Activated CD4-positive, alpha-beta memory T cell treated with anti-CD3 and anti-CD28 coated beads for 36 hours (primary cell): ENCODE measurements at regions not wholly inside any gene's neighbourhood (a gene's known extent, or its start where the extent isn't known, plus 50 kb on each side); places are given as distances from the start of the nearest gene placed in this dataset.

Source experiments
- CTCF ChIA-PET: fragments of 350-600 bp; sonication (Branson Sonifier 250); formaldehyde crosslinking; loops from one replicate; lab custom pipeline; 2021; ENCODE audit warnings: antibody characterized with exemption, inconsistent platforms; lab: Charles Lee
- POLR2A ChIA-PET: fragments of 350-600 bp; sonication (Branson Sonifier 250); formaldehyde crosslinking; loops from one replicate; lab custom pipeline; 2021; ENCODE audit warnings: antibody characterized with exemption; lab: Charles Lee
- DNase-seq: peaks from one replicate; pipeline ENCODE4 v3.0.0-alpha.2; 2020
- H3K27ac Mint-ChIP-seq: one replicate; pipeline ENCODE4 v1.8.0; 2021; ENCODE audit warnings: mixed read lengths
- H3K27me3 Mint-ChIP-seq: one replicate; pipeline ENCODE4 v1.8.0; 2021; ENCODE audit warnings: mixed read lengths
- H3K36me3 Mint-ChIP-seq: one replicate; pipeline ENCODE4 v1.8.0; 2021; ENCODE audit warnings: mixed read lengths
- H3K4me1 Mint-ChIP-seq: one replicate; pipeline ENCODE4 v1.8.0; 2021; ENCODE audit warnings: low read depth, mixed read lengths
- H3K4me3 Mint-ChIP-seq: one replicate; pipeline ENCODE4 v1.8.0; 2021; ENCODE audit warnings: mild to moderate bottlenecking, mixed read lengths
- H3K9me3 Mint-ChIP-seq: one replicate; pipeline ENCODE4 v1.8.0; 2021; ENCODE audit warnings: mixed read lengths
- intact Hi-C: fragments of 100-400 bp; cut with micrococcal nuclease; formaldehyde crosslinking; loops from one replicate; pipeline ENCODE4 v1.15.1; 2023

DNA sequence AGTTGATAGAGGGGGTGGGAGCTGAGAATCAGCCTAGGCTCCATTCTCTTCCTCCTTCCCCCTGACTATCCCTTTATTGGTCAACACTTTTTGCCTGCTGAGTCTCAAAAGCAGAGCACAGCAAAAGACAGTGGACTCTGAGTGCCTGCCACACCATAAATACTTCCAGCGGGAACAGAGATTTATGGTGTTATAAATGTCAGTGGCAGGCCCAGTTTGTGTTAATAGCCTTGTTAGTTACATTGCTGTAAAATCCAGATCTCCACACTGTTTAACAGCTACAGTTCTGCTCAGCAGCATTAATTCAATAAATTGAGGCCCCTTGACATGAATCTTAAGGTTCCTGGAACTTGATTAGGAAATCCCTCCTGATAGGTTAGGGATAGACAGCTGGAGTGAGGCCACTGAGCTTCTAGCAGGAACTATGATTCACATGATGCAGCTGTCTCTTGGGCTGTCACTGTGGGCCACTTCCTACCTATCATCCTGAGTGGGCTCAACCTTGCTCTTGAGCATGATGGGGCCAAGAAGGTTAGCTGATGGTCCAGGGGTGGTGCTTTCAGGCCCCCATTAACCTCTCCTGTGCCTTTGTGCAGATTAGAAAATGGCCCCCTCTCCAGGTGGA is 295.2 kb upstream of the SRRM4 start:
- H3K4me1 Mint-ChIP-seq = no peaks in the 10 kb centered on the region
- intact Hi-C loops = no loop called here
- CTCF ChIA-PET = no interaction called here

GRCh38 chr12:118689793-118690192 is 291.5 kb upstream of the SRRM4 start:
- CTCF ChIA-PET = no interaction called here
- no peaks in the 10 kb centered on the region for H3K36me3 Mint-ChIP-seq
- POLR2A ChIA-PET = no interaction called here
- no peak for DNase-seq
- no peak overlapping the region for H3K27ac Mint-ChIP-seq
- no peak overlapping the region for H3K4me3 Mint-ChIP-seq
- no peaks in the 10 kb centered on the region for H3K27me3 Mint-ChIP-seq
- peaks cover 2% of the 10 kb centered on the region for H3K9me3 Mint-ChIP-seq
- H3K4me1 Mint-ChIP-seq = no peaks in the 10 kb centered on the region
- intact Hi-C loops = no loop called here

More for the DNA sequence above, 295.2 kb upstream of the SRRM4 start:
- no peak overlapping the region for H3K27ac Mint-ChIP-seq
- POLR2A ChIA-PET = no interaction called here
- no peak overlapping the region for H3K4me3 Mint-ChIP-seq
- H3K9me3 Mint-ChIP-seq = peaks cover 2% of the 10 kb centered on the region
- no peaks in the 10 kb centered on the region for H3K27me3 Mint-ChIP-seq
- no peak for DNase-seq
- no peaks in the 10 kb centered on the region for H3K36me3 Mint-ChIP-seq

DNA sequence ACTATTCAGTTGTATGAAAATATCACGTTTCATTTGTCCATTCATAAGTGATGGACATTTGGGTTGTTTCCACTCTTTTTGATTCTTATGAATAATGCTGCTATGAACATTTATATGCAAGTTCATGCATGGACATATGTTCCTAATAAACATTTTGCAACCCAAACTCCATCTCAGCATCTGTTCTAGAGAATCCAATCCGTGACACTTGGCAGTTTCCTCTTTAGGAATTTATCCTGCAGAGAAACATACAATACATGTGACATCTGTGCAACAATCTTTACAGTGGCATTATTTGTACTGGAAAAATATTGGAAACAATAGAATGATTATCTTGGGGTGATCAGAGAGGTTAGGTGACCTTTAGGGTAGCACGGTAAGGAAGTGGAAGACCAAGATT is 290.8 kb upstream of the SRRM4 start:
- no peaks in the 10 kb centered on the region for H3K27me3 Mint-ChIP-seq
- H3K4me3 Mint-ChIP-seq = no peak overlapping the region
- POLR2A ChIA-PET = no interaction called here

DNA sequence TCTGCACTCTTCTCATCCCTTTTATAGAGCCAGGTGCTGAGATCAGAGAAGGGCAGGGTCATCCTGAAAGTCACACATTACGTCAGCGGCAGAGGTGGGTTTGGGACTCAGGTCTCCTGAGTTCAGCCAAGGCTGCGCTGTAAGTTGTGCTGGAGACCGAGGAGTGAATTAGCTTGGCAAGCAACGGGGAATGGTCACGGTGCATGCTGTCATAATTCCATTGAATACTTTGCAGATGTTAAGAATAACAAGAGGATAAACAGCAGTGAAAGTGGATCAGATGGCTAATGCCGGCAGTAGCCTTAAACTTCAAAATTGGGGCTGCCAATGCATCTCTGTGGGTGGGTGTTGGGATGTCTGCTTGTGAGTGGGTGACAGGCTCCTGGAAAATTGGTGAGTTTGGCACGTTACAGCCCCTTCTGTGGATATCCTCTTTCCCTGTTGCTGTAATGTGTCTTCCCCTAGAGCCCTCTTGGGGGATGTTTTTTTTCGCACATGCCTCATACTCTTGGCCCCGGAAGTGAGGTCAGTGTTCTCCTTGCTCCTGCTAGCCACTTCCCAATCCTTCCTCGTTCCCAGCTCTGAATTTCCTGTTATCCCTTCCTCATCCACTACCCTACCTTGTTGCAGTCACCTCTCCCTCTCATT is 287.1 kb upstream of the SRRM4 start:
- Mint-ChIP-seq H3K27ac (no peak overlapping the region), H3K27me3 (no peaks in the 10 kb centered on the region), H3K36me3 (no peaks in the 10 kb centered on the region), H3K9me3 (peaks cover 2% of the 10 kb centered on the region), H3K4me1 (no peaks in the 10 kb centered on the region), H3K4me3 (no peak overlapping the region)
- no peak for DNase-seq
- intact Hi-C loops = no loop called here
- ChIA-PET POLR2A (interaction anchor here (0.6 kb wide), 1 partner anchor 777 kb away, joined by 4 read pairs; no protein-coding TSS in a partner anchor), CTCF (no interaction called here)

More for the DNA sequence above, 290.8 kb upstream of the SRRM4 start:
- intact Hi-C loops = no loop called here
- DNase-seq = no peak
- Mint-ChIP-seq H3K27ac (no peak overlapping the region), H3K36me3 (no peaks in the 10 kb centered on the region), H3K9me3 (peaks cover 2% of the 10 kb centered on the region), H3K4me1 (no peaks in the 10 kb centered on the region)
- CTCF ChIA-PET = no interaction called here

GRCh38 chr12:118704527-118705241 is 276.7 kb upstream of the SRRM4 start:
- Mint-ChIP-seq H3K4me1 (no peaks in the 10 kb centered on the region), H3K4me3 (no peak overlapping the region), H3K36me3 (no peaks in the 10 kb centered on the region), H3K27ac (no peak overlapping the region), H3K9me3 (peaks cover 13% of the 10 kb centered on the region), H3K27me3 (no peaks in the 10 kb centered on the region)
- intact Hi-C loops = no loop called here
- CTCF ChIA-PET = no interaction called here
- POLR2A ChIA-PET = no interaction called here
- no peak for DNase-seq

DNA sequence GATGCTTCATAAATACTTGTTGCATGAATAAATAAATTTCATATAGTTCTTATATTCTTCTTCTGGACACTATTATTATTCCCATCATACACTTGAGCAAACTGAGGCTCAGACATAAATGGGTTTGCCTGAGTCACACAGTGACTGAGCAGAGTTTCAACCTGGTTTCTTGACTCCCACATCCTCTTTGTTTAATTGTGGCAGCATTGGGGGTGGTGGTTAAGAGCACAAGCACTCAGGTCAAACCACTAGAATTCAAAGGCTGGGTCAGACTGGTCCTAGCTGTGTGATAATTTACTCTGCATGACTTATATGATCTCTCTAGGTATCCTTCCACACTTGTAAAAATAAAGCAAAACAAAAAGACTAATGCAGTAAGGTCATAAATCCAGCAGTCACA is 274.9 kb upstream of the SRRM4 start:
- intact Hi-C loops = no loop called here
- no peaks in the 10 kb centered on the region for H3K27me3 Mint-ChIP-seq
- ChIA-PET CTCF (no interaction called here), POLR2A (no interaction called here)
- H3K27ac Mint-ChIP-seq = no peak overlapping the region
- no peak overlapping the region for H3K4me3 Mint-ChIP-seq
- DNase-seq = no peak
- H3K9me3 Mint-ChIP-seq = peaks cover 13% of the 10 kb centered on the region
- no peaks in the 10 kb centered on the region for H3K4me1 Mint-ChIP-seq
- H3K36me3 Mint-ChIP-seq = no peaks in the 10 kb centered on the region

DNA sequence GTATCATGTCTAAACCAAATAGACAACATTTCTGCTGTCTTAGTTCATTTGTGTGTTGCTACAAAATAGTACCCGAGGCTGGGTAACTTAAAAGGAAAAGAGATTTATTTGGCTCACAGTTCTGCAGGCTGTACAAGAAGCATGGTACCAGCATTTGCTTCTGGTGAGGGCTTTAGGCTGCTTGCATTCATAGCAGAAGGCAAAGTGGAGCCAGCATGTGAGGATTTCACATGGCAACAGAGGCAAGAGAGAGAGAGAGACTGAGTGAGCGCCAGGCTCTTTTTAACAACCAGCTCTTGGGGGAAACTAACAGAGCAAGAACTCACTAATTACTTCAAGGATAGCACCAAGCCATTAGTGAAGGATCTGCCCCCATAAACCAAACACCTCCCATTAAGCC is 271.4 kb upstream of the SRRM4 start:
- Mint-ChIP-seq H3K27ac (no peak overlapping the region), H3K4me1 (no peaks in the 10 kb centered on the region), H3K27me3 (no peaks in the 10 kb centered on the region), H3K4me3 (no peak overlapping the region), H3K9me3 (peaks cover 13% of the 10 kb centered on the region), H3K36me3 (no peaks in the 10 kb centered on the region)
- intact Hi-C loops = no loop called here
- ChIA-PET POLR2A (no interaction called here), CTCF (no interaction called here)
- DNase-seq = no peak

DNA sequence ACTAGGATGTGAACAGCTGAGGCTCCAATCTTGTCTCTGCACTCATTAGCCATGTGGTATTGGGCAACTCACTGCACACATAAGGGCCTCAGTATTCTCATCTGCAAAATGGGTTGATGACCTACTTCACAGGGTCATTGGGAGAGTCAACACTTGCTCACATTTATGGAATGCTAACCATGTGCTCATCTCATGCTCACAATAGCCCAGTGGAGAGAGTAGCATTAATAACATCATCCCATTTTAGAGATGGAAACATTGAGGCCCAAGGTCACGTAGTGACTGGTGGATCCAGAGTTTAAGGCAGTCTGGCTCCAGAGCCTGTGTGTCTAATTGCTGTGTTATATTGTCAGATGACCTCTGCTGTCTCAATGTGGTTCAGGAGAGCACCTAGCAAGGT is 270.2 kb upstream of the SRRM4 start:
- H3K27me3 Mint-ChIP-seq = no peaks in the 10 kb centered on the region
- intact Hi-C loops = no loop called here
- ChIA-PET CTCF (no interaction called here), POLR2A (no interaction called here)
- no peaks in the 10 kb centered on the region for H3K4me1 Mint-ChIP-seq
- no peak overlapping the region for H3K4me3 Mint-ChIP-seq
- peaks cover 21% of the 10 kb centered on the region for H3K9me3 Mint-ChIP-seq
- no peak overlapping the region for H3K27ac Mint-ChIP-seq
- H3K36me3 Mint-ChIP-seq = no peaks in the 10 kb centered on the region
- no peak for DNase-seq

- Mint-ChIP-seq H3K4me1 (no peaks in the 10 kb centered on the region), H3K27me3 (no peaks in the 10 kb centered on the region), H3K4me3 (no peak overlapping the region), H3K36me3 (no peaks in the 10 kb centered on the region), H3K9me3 (peaks cover 7% of the 10 kb centered on the region), H3K27ac (no peak overlapping the region)
- ChIA-PET POLR2A (no interaction called here), CTCF (interaction anchor here (1.6 kb wide), 1 partner anchor 9 kb away, joined by 3 read pairs; no protein-coding TSS in a partner anchor)
- intact Hi-C loops = no loop called here
- peak; percentile 16 for DNase-seq
Measured at GRCh38 chr12:118714051-118714460, 267.3 kb upstream of the SRRM4 start.

GRCh38 chr12:118714500-118714899 is 266.8 kb upstream of the SRRM4 start:
- Mint-ChIP-seq H3K4me1 (no peaks in the 10 kb centered on the region), H3K27ac (no peak overlapping the region), H3K9me3 (peaks cover 7% of the 10 kb centered on the region), H3K27me3 (no peaks in the 10 kb centered on the region), H3K4me3 (no peak overlapping the region), H3K36me3 (no peaks in the 10 kb centered on the region)
- POLR2A ChIA-PET = no interaction called here
- intact Hi-C loops = no loop called here
- DNase-seq = no peak
- CTCF ChIA-PET = interaction anchor here (1.6 kb wide), 1 partner anchor 9 kb away, joined by 3 read pairs; no protein-coding TSS in a partner anchor

- Mint-ChIP-seq H3K27me3 (no peaks in the 10 kb centered on the region), H3K4me1 (no peaks in the 10 kb centered on the region), H3K36me3 (no peaks in the 10 kb centered on the region), H3K27ac (no peak overlapping the region), H3K9me3 (peaks cover 7% of the 10 kb centered on the region), H3K4me3 (no peak overlapping the region)
- intact Hi-C loops = no loop called here
- POLR2A ChIA-PET = no interaction called here
- CTCF ChIA-PET = no interaction called here
- DNase-seq = no peak
Measured at GRCh38 chr12:118715647-118716046, 265.7 kb upstream of the SRRM4 start.

DNA sequence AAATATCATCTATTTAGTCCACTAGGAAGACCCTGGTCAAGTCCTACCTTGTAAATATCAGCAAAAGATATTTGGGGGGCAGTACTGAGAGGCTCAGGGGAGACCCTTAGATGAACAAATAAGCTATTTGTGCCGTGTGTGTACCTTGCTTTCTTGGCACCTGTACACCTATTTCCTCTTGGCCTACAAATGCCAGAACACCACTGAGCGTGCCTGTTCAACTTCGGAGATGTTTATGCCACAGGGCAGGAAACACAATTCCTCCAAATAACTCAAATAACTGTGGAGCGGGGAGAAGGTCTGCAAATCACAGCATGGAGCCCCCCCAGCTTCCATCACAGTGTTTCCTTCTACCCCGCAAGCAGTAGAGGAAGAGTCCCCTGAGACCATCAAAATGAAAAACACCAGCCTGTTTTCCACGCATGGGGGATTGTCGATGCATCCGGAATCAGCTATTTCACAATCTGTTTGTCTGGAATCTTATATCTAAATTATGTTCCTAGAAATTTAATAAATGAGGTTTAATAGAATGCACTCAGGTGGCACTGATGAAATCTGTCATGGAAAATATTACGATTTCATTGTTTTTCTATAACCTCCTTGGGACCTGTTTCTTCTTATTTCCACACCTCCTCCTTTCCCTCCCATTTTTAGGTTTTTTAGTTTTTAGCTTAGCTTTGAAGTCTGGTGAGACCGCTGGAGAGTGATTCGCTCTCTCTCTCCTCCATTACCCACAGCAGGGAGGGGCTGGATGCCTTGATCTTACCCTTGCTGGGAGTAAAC is 254.0 kb upstream of the SRRM4 start:
- POLR2A ChIA-PET = no interaction called here
- intact Hi-C loops = no loop called here
- Mint-ChIP-seq H3K4me3 (no peak overlapping the region), H3K36me3 (no peaks in the 10 kb centered on the region), H3K27me3 (peaks cover 2% of the 10 kb centered on the region), H3K4me1 (no peaks in the 10 kb centered on the region), H3K9me3 (peaks cover 2% of the 10 kb centered on the region), H3K27ac (no peak overlapping the region)
- CTCF ChIA-PET = no interaction called here
- no peak for DNase-seq
